Activated CD4-positive, alpha-beta T cell treated with anti-CD3 and anti-CD28 coated beads for 4 hours (primary cell): ENCODE measurements at regions not wholly inside any gene's neighbourhood (a gene's known extent, or its start where the extent isn't known, plus 50 kb on each side); places are given as distances from the start of the nearest gene placed in this dataset.
"Not testable (repeated sequence)": the region's sequence is repeated elsewhere in the genome, so short reads cannot be mapped to it uniquely, and the experiment has no call there.

Experiments used
- DNase-seq, 2 donors: peaks; one replicate each; pipeline ENCODE4 v3.0.0-alpha.2; 2020

DNA sequence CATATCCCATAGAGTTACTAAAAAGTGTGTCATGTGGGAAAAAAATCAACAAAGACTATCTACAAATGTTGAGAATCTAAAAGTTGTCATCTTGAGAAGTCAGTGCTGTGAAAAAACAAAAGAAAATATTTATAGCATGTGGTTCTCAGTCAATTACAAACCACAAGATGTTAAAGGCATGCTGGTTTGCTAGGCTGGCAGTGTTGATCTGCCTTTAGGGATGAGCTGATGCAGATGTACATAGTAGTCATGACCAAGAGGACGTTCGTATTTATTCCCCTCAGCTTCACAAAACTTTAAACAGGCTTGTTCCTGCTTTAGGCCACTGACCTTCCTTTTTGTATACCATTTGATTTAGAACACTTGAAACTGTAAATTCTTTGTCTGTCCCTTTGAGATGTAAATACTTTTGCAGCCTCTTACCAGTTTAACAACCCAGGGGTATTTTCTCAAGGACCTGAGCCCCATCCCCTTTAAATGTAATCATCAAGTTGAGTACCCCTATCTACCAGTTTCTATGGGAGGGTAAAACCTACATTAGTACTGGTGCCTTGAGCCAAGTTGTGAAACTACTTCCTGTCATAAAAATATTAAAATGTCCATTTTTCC, 446.6 kb downstream of the KCNJ18 start:
- DNase-seq = no peak

DNA sequence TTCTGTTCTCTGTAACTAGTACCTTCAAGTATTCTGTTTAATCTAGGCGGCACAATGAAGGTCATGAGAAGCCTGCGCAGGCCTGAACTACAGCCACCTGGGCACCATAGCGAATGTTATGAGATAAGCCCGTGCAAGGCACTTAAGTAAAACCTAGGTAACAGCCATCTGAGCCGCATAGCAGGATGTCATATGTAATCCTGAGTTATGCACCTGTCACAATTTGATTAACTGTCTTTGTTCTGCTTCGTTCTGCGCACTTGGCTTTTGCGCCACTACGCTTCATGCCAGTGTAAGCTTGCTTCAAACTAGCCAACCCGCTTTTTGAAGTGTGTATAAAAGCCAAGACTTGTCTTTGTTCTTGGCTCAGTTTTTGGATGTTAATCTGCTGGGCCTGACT, 449.8 kb downstream of the KCNJ18 start:
- DNase-seq = no peak

DNA sequence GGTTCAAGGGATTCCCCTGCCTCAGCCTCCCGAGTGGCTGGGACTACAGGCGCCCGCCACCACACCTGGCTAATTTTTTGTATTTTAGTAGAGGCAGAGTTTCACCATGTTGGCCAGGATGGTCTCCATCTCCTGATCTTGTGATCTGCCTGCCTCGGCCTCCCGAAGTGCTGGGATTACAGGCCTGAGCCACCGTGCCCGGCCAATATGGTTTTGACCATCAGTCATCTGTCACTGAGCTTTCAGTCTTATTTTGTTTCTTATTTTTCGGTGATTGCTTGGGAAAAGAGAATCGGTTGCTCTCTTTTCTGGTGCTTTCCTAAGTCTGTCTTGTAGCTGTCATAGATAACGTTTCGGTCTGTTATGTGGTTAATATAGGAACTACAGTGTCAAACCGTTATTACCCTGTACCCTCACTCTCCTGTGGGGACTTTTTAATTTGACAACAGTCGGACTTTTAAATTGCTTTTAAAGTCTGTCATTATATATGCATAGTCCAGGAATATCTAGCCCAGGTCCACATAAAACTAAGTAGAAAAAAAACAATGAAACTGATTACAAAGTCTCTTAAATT, 453.4 kb downstream of the KCNJ18 start:
- no peak for DNase-seq

DNA sequence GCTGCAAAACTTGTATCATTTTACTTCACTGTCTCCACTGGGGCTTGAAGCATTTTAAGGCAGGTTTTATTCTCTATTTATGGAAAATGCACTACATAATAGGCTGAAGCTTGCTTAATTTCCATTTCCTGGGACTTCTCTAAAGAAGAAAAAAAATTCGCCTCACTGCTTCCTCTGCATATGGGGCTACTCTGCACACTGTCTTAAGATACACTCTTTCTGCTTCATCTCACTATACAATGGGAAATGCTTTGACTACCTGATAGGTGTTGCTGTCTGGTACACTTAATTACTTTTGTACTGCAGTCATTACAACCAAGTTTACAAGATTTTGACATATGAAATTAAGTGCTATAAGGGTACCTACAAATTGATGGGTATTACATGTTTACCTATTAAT, 466.0 kb downstream of the KCNJ18 start:
- no peak for DNase-seq

DNA sequence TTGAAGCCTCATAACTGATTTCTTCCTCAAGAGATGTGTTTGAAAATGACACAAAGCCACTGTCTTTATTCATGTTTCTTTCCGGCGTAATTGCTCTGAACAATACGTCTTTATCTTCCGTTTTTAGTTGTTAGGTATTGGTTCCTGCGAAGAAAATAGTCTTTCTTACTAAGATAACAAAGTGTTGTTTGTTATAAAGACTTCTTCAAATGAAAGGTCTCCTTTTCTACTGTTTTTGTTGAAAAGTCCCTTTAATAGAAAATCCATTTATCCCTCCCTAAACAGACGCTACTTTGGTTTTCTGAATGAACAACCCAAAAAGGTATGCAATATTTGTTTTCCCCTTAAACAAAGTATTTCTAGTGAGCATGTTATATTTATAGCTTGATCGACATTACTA, 469.1 kb downstream of the KCNJ18 start:
- DNase-seq = no peak

DNA sequence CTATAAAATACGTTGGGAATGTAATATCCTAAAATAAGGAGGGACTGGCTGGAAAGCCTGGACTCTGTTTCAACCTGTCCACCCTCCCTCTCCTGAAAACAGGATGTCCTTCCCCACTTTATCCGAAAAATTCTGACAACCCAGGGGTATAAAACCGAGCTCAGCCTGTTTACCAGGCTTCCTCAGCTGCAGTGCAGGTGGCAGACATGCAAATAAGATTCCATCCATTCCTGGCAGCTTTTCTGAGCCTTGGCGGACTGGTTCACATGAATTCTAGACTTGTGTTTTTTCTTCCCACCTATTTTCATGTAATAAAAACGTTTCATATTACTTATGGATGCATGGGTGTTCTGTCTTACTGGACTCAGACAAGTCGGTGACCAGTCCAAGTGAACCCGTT, 479.3 kb downstream of the KCNJ18 start:
- DNase-seq = no peak

DNA sequence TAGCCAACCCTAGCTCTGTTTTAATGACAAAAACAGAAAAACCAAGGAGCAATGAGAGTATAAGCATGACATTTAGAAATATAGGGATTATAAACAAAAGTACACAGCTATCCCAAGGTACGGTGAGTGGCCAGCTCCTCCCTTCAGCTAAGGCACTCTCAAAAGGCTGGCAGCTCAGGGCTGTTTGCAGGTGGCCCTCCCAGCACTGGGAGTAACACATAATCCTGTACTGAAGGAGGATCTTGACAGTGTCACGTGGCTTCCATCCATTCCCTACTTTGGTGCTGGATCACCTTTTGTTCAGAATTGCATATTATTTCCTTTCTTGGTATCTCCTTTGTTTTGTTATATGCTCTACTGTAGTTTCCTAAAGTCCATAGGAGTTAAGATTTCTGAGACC, 500.8 kb downstream of the KCNJ18 start:
- no peak for DNase-seq

DNA sequence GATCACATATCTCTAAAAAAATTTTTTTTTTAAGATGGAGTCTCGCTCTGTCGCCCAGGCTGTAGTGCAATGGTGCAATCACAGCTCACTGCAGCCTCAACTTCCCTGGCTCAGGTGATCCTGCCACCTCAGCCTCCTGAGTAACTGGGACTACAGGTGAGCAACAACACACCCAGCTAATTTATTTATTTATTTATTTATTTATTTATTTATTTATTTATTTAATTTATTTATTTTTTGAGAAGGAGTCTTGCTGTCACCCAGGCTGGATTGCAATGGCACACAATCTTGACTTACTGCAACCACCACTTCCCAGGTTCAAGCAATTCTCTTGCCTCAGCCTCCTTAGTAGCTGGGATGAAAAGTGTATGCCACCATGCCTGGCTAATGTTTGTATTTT, 507.9 kb downstream of the KCNJ18 start:
- not testable (repeated sequence) for DNase-seq

DNA sequence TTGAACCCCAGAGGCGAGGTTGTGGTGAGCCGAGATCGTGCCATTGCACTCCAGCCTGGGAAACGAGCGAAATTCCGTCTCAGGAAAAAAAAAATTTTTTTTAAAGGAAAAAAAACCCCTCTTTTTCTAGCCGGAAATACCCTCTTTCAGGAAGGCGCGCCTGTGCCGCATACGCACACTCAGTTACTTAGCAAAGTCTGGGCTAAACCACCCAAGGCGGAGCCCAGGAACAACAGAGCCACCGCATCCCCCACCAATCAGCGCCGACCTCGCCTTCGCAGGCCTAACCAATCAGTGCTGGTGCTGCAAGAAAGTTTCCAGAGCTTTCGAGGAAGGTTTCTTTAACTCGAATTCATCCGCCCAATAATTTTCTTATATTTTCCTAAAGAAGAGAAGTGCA, 510.4 kb downstream of the KCNJ18 start:
- DNase-seq = no peak

DNA sequence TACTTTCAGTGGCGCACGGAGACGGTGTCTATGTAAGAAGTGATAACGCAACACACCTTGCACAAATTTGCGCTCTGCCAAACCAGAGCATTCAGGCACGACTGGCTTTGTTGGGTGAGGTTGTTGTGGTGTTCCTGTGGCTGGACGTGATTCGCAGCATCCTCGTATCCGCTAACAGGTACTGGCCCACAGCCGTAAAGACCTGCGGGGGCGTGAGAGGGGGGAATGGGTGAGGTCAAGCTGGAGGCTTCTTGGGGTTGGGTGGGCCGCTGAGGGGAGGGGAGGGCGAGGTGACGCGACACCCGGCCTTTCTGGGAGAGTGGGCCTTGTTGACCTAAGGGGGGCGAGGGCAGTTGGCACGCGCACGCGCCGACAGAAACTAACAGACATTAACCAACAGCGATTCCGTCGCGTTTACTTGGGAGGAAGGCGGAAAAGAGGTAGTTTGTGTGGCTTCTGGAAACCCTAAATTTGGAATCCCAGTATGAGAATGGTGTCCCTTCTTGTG, 510.9 kb downstream of the KCNJ18 start:
- no peak for DNase-seq

DNA sequence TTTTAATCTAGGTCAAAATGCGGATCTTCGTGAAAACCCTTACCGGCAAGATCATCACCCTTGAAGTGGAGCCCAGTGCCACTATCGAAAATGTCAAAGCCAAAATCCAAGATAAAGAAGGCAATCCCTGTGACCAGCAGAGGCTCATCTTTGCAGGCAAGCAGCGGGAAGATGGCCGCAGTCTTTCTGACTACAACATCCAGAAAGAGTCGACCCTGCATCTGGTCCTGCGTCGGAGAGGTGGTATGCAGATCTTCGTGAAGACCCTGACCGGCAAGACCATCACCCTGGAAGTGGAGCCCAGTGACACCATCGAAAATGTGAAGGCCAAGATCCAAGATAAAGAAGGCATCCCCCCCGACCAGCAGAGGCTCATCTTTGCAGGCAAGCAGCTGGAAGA, 511.8 kb downstream of the KCNJ18 start:
- DNase-seq = not testable (repeated sequence)

DNA sequence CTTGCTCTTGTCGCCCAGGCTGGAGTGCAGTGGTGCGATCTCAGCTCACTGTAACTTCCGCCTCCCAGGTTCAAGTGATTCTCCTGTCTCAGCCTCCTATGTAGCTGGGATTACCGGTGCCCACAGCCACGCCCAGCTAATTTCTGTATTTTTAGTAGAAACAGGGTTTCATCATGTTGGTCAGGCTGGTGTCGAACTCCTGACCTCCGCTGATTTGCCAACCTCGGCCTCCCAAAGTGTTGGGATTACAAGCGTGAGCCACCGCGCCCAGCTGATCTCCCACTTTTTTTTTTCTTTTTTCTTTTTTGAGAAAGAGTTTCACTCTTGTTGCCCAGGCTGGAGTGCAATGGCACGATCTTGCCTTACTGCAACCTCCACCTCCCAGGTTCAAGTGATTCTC, 517.9 kb downstream of the KCNJ18 start:
- not testable (repeated sequence) for DNase-seq

DNA sequence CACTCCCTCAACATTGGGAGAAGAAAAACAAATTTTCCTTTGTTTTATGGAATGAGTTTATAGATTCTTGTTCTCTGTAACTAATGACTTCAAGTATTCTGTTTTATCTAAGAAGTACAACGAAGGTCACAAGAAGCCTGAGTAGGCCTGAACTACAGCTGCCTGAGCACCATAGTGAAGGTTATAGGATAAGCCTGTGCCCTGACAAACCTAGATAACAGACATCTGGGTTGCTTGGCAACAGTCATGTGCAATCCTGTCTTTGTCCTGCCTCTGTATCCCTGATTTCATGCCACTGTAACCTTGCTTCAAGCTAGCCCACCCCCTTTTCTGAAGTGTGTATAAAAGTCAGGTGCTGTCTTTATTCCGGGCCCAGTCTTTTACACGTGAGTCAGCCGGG, 520.8 kb downstream of the KCNJ18 start:
- DNase-seq = not testable (repeated sequence)

DNA sequence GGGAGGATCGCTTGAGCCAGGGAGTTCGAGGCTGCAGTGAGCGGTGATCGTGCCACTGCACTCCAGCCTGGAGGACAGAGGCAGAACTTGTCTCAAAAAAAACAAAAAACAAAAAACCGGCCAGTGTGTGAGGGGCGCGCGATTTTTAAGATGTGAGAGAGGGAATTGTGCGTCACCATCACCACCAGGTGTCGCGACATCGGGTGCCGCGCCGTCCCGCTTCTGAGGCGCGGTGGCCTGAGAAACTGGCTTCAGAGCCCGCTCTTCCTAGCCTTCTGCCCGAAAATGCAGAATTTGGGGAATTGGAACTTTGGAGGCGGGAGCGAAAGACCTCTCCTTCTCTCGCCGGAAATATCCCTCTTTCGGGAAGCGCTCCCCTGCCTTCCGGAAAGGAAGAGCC, 524.8 kb downstream of the KCNJ18 start:
- DNase-seq = no peak

DNA sequence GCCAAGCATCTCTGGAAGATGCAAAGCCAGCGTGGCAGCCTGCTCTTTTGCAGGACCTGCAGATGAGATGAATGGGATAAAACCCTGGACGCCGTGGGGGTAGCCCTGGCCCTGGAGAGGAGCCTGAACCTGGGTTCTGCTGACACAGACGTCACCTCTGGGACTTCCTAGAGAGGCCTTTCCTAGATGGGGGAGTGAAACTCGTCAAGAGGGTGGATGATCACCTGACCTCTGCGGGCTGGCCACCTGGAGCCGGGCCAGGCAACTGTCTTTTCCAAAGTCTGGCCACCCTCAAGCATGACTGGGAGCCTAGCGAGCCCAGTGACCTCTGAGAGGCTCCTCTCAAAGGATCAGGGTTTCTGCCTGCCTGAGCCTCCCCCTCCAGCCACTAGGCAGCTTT, 529.0 kb downstream of the KCNJ18 start:
- no peak for DNase-seq

DNA sequence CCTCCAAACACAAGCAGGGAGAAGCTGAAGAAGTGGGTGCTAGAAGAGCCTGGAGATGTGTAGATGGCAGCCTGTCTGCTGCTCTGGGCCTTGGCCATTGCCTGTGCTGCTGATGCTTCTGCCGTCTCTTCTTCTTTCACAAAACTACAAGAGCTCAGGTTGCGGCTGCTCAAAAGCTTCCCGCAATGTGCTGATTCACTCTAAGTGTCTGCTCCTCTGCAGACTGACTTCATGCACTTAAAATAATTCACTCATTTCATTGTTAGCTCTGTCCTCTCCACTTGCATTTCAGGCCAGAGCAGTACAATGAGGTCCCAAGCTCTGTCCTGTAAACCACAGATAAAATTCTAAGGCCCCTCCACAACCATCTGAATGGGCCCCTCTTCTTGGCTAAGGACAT, 534.2 kb downstream of the KCNJ18 start:
- not testable (repeated sequence) for DNase-seq

DNA sequence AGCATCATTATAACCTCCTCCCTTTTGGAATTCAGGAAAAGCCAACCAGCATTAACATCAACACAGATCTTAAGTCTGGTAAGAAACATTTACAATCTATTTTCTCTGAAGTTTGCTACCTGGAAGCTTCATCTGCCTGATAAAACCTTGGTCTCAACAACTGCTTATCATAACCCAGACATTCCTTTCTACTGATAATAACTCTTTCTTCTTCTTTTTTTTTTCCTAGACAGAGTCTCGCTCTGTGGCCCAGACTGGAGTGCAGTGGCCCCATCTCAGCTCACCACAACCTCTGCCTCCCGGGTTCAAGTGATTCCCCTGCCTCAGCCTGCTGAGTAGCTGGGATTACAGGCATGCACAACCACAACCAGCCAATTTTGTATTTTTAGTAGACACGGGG, 534.6 kb downstream of the KCNJ18 start:
- DNase-seq = not testable (repeated sequence)

DNA sequence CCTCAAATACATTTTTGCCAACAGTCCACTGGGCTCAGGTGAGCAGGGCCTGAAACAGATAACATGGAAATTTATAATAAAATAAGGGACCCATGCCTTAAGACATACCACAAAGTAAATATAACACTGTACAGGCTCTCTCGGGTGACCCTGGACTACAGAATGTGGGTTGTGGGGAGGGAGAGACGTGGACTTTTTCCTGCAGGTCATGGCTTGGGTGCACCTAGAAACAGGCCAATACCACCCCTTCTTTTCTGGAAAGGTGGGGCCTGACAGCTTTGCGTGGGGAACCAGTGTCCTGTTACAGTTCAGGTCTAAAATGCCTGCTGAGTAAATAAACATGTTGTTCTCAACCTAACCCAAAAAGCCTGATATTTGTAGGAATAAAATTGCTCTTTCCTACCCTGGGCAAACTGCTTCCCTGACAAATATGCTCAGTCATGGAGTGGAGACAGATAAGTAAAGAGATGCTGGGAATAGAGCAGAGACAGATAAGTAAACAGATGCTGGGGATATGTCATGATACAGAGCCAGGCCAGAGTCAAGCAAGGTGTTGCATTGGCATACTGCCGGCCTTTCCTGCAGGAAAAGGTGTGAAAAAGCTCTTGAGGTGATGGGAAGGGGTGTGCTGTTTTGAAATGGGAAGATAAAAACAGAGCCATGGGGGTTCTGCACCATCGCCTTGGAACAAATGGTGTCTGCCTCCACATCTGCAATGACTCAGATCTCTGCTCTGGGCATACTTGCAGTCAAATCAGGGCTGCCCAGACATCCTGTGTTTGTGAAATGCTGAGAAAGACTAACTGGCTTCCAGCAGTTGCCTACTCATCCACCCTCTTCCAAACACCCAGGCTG, 535.6 kb downstream of the KCNJ18 start:
- not testable (repeated sequence) for DNase-seq

DNA sequence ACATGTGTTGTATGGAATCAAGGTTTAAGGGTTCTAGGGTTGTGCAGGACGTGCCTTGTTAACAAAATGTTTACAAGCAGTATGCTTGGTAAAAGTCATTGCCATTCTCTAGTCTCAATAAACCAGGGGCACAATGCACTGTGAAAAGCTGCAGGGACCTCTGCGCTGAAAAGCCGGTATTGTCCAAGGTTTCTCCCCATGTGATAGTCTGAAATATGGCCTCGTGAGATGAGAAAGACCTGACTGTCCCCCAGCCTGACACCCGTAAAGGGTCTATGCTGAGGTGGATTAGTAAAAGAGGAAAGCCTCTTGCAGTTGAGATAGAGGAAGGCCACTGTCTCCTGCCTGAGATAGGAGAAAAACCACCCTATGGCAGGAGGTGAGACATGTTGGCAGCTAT, 537.5 kb downstream of the KCNJ18 start:
- DNase-seq = not testable (repeated sequence)

DNA sequence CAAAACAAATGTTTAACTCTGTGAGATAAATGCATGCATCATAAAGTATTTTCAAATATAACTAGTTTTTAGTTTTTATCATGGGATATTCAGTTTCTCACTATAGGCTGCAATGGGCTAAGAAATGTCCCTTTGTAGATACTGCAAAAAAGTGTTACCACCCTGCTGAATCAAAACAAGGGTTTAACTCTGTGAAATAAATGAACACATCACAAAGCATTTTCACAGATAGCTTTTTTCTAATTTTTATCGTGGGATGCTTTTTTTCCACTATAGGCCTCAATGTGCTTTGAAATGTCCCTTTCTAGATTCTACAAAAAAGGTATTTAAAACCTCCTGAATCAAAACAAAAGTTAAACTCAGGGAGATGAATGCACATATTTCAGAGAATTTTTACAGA, 541.1 kb downstream of the KCNJ18 start:
- DNase-seq = no peak

DNA sequence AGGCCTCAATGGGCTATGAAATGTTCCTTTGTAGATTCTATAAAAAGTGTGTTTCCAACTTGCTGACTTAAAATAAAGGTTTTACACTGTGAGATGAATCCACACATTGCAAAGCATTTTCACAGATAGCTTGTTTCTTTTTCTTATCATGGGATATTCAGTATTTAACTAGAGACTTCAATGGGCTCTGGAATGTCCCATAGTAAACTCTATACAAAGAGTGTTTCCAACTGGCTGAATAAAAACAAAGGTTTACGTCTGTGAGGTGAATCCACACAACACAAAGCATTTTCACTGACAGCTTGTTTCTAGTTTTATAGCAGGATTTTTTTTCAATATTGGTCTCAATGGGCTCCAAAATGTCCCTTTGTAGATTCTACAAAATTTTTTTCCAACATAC, 550.1 kb downstream of the KCNJ18 start:
- no peak for DNase-seq

DNA sequence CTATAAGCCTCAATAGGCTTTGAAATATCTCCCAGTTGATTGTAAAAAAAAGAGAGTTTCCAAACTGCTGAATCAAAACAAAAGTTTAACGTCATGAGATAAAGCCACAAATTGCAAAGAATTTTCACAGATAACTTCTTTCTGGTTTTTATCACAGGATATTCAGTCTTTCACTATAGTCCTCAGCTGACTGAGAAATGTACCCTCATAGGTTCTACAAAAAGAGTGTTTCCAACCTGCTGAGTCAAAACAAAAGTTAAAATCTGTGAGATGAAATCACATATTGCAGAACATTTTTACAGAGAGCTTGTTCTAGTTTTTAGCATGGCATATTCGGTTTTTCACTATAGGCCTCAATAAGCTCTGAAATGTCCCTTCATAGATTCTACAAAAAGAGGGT, 559.2 kb downstream of the KCNJ18 start:
- no peak for DNase-seq

DNA sequence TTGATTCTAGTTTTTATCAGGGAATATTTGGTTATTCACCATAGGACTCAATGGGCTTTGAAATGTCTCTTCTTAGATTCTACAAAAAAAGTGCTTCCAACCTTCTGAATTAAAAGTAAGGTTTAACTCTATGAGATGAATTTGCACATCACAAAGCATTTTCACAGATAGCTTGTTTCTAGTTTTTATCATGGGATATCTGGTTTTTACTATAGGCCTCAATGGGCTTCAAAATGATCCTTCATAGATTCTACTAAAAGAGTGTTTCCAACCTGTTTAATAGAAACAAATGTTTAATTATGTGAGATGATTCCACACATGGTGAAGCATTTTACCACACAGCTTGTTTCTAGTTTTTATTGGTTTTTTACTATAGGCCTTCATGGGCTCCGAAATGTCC, 560.7 kb downstream of the KCNJ18 start:
- no peak for DNase-seq

DNA sequence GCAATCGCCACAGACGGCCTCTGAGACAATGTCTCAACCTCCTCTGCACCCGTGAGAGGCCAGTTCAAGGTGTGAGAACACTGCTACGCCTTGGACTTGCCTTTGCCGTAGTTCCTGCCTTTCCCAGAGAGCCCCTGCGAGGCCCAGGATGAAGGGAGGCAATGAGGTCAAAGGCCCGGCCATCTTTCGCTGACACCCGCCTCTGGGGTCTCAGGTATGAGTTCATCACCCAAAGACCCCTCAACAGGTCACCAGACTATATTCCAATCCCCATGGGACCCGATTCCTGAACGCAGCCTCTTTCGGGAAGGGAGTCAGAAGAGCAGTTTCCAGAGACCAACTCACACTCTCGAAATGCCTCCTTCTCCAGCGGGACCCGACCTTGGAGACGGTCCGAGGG, 573.5 kb downstream of the KCNJ18 start:
- DNase-seq = no peak
